Heart left ventricle (tissue), 13 donors: ENCODE measurements at regions not wholly inside any gene's neighbourhood (a gene's known extent, or its start where the extent isn't known, plus 50 kb on each side); places are given as distances from the start of the nearest gene placed in this dataset.

ENCODE experiments used
- POLR2A ChIP-seq, 2 donors: fragments of 450-650 bp; IDR thresholded peaks; one replicate each; pipeline ENCODE4 v1.6.1; 2017; ENCODE audit warnings: antibody characterized with exemption in 2 of 2, mild to moderate bottlenecking in 2 of 2, moderate library complexity in 2 of 2
- TF ChIP-seq, protein P1 (sequence below), 12 donors: fragments of 200-600 bp; sonication (generic) in 4 of 12; IDR thresholded peaks; one replicate each; pipeline versions ENCODE4 v1.5.0 to v1.8.0; 2018 to 2022; ENCODE audit warnings: antibody characterized with exemption in 12 of 12, mild to moderate bottlenecking in 5 of 12
- donor health status: ischemic (EF 13 %, LVEDD 7.1; RV severe dilation, severe dysfunction).
- donor health status: DM: no; HTN: yes; CAD: no.
- donor health status: DM: no; HTN: no; CAD: no.
- donor health status: ischemic (EF 25% LVEDD 6.9; RV normal size, moderate dysfunction).
- donor health status: ischemic (EF 25% LVEDD 5.7; RV mildly dilated, moderate dysfunction).
- donor health status: ischemic (EF 35%, LVEDD 5.7; RV mildly dilated, moderate dysfunction).
- donor health status: nonischemic (EF 11% LVEDD 7.7; RV severe dilation, severe dysfunction).
- donor health status: DM: yes; HTN: yes; CAD: no.
- donor health status: PGD.
- donor health status: ischemic (EF 29% LVEDD 5.4; RV normal size, mild dysfunction).
- donor health status: nonischemic (EF 23%, LVEDD 6.1; RV moderate dilation, normal function).

DNA sequence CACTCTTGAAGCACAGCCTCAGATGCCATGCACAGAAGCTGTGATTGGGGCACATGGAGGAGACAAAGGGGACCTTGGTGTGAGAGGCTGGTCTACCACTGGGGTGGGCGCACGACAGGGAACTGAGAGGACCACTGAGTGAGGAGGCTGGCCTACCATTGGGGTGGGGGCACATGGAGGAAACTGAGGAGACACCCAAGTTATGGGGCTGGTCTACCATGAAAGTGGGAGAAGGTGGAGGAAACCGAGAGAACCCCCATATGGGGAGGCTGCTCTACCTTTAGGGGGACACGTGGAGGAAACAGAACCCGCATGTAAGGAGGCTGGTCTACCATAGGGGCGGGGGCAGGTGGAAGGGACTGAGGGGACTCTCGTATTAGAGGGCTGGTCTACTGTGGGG, 153.4 kb downstream of the FBLN2 start:
- TF ChIP-seq, protein P1, sequence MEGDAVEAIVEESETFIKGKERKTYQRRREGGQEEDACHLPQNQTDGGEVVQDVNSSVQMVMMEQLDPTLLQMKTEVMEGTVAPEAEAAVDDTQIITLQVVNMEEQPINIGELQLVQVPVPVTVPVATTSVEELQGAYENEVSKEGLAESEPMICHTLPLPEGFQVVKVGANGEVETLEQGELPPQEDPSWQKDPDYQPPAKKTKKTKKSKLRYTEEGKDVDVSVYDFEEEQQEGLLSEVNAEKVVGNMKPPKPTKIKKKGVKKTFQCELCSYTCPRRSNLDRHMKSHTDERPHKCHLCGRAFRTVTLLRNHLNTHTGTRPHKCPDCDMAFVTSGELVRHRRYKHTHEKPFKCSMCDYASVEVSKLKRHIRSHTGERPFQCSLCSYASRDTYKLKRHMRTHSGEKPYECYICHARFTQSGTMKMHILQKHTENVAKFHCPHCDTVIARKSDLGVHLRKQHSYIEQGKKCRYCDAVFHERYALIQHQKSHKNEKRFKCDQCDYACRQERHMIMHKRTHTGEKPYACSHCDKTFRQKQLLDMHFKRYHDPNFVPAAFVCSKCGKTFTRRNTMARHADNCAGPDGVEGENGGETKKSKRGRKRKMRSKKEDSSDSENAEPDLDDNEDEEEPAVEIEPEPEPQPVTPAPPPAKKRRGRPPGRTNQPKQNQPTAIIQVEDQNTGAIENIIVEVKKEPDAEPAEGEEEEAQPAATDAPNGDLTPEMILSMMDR (IDR thresholded peaks at IDR 0.05): no peak
- TF ChIP-seq POLR2A (IDR thresholded peaks at IDR 0.05): no peak
